D341Med (cell line): ENCODE measurements at regions not wholly inside any gene's neighbourhood (a gene's known extent, or its start where the extent isn't known, plus 50 kb on each side); places are given as distances from the start of the nearest gene placed in this dataset.
A peak's percentile ranks its signal among the peaks of the same experiment; 100 is the strongest.

Experiments used
- DNase-seq: peaks from one replicate; pipeline ENCODE4 v3.0.0; 2012; ENCODE audit warnings: low spot score

DNA sequence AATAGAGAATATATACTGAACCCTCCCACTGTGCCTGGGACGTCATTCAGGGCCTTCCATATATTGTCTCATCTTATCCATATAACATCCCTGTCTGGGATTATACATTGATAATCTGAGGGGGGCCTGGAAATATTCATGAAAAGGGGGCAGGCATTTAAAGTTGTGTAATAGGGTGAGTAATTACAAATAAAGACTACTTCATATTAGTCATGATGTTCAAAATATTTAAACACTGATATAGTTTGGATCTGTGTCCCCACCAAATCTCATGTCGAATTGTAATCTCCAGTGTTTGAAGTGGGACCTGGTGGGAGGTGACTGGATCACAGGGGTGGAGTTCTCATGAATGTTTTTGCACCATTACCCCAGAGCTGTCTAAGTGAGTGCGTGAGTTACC lies 97.8 kb downstream of the AQP9 start:
- no peak for DNase-seq

DNA sequence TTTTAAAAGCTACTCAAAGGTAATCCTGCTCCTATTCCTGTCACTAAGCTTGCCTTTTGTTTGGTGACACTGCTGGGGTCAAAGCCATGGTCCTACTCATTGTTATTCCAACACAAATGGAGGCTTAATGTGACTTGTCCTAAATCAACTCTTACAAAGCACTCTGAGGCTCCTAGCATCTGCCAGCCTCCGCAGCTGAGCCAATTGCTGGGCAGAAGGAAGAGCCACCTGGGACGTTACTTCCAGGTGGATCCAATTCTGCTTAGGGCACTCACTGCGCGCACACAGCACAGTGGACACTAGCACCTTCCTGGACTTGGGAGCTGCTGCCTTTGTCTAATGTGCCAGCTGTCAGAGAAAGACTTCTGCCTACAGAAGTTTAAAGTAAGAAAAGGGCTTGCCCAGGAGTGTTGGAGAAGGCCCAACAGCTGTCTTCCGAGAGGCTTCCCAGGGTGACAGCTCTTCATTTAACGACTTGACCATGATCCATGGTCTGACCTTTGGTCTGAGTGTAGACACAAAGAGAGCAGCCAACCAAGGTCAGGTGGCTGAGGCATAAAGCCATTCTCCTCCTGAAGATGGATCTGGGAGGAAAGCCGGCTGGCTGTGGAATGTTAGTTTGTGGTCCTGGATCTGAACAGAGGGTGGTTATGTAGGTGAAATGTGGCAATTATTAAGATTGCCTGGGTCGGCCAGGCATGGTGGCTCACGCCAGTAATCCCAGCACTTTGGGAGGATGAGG lies 102.2 kb downstream of the AQP9 start:
- DNase-seq: no peak

DNA sequence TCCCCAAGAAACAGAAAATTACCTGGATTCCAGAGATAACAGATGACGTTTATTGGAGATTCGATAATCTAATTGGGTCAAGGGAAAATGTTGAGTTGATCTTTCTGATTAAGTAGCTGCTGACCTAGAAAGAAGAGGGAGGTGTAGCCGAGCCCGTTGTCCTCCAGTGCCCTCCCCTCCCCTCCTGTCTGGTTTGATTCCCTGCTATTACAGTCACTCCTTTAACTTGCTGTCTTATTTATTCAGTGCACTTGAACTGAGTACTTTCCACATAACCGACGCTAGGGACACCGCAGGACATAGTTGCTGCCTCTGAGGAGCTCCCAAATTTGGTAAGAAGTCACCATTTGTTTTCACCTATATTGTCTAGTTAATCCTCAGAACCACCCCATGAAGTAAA lies 103.7 kb downstream of the AQP9 start:
- no peak for DNase-seq

DNA sequence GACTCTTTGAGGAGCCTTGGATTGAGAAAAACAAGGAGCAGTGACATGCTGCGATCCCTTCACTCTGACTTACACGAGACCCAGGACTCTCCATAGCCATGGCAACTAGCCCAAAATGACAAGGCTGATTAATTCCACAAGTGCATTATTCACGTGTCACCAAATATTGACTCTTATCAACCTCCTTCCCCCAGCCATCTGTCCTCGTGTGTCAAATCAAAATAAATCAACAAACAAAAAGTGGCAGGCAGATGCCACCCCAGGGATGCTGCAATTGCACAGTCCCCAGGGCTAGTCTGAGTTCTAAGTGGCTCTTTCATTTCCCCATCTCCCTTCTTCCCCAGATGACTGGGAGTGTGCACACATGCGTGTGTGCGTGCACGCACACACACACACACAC lies 104.9 kb downstream of the AQP9 start:
- no peak for DNase-seq

DNA sequence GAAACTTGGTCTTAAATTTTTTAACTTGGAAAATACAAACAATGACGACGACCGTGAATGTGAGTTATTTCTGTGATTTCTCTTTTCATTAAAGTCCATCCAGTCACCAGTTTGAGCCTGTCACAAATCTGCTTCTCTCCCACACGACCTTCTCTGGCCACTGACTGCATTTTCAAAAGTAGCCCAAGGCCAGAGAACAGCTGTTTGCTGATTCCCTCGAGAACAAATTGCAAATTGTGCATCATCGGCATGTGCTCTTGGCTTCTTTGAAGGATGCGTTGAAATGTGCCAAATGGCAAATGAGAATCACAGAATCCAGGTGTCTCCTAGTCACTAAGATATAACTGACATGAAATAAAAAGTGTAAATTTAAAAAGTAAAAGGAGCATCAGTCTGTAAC lies 106.4 kb downstream of the AQP9 start:
- no peak for DNase-seq

DNA sequence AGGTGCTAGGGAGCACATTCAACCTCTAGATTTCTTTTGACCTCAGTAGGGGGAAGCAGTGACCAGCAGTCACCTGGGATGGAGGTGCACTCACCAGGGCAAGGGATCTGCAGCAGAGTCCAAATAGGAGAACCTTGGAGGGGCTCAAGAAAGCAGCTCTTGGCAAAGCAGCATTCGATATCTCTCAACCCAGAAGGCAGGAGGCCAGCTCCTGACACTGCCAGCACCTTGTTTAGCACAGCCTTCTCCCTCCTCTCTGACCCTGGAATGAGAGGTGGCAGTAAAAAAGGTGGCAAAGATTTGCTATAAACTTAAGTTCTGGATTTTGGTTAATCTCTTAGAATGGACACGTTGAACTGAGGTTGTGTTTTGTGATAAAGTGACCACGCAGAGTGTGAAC lies 107.9 kb downstream of the AQP9 start:
- DNase-seq: no peak

DNA sequence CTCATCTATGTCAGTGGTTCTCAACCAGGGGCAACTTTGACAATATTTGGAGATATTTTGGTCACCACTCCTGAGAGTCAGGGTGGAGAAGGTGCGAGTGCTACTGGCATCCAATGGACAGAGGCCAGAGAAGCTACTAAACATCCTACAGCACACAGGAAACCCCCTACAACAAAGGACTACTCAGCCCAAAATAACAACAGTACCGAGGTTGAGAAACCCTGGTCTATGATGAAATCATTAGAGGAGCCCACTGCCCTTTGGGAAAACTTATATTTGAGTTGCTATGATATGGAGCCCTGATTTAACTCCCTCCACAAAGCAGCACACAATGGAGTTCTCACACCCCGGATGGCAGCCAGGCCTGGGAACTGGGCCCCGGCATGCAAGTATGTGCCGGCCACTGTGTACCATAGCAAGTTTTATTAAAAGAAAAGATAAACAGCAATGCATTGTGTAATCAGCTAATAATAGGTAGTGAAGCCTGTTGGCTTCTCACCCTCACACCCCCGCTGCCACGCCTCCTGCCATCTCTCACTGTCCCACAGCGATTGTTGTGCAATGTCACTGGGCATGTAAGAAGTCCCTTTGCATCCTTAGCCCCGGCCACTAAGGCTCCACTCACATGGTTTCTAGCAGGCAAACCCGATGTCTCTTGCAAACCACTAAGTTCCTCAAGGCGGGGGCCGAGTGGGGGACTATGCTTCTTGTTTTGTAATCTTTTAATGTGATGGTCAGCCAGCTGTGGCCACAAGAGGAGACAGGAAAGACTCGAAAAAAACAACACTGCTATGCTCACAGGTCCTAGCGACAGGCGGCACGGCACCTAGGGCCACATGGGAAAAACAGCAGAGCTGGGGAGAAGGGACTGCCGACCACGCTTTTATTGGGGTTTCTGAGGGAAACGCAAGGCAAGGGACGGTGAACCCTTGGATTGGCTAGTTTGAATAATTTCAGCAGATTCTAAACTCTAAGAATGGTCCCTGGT lies 110.0 kb downstream of the AQP9 start:
- DNase-seq: no peak

DNA sequence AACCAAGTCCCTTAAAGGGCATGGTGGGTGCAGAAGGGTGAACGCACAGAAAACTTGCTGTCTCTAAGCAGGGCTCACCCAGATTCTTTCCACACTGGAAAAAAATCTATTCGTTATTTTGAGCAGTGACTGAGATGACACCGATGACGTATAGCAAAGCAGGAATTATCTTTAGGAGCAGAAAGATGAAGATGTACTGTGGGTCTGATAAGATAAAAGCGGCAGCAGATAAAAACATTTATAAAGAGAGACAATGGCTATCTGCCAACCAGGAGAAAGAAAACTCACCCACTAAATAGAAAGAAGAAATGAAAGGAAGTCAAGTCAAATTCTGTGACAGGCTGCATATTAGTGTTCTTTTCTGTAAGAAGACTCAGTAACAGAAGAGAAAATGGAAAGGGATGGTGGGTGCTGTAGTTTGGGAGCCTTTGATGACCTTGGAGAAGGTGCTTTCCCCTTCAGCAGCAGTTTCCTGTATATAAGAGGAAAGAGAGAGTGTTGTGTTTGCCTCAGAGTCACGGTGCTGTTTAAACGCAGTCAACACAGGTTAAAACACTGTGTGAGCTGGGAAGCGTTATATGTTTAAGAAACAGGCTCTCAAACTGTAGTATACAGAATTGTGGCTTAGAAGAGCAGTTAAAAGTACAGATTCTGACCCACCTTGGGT lies 111.6 kb downstream of the AQP9 start:
- no peak for DNase-seq

DNA sequence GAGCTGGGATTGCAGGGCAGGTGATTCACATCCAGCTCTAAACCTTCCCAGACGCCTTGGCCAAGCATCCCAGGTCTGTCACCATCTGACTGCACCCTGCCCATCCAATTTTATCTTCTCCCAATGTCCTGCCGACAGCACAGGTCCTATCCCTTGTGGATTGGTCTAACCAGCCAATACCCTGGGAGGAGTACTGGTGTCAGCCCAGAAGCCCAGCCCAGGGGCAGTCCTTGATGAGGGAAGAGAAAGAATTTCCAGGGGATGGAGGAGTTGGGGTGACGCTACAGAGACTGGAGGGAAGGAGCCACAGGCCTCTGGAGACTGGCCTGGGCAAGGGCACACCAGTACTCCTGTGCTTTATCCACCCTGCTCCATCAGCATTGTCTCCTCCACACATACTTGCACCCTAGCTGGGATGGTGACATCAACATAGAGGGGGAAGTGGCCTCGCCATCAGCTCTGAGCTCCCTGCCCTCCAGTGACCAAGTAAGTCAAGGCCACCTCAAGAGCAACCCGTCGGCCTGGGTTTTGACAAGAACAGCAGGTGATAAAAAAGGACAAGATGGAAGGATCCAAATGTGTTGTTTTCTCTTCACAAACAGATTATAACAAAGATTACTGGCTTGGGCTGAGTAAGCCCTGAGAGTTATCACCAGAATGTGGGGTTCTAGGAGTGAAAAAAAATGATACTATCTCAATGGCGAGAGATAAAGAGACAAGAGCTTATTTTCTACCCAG lies 114.6 kb downstream of the AQP9 start:
- DNase-seq: no peak

DNA sequence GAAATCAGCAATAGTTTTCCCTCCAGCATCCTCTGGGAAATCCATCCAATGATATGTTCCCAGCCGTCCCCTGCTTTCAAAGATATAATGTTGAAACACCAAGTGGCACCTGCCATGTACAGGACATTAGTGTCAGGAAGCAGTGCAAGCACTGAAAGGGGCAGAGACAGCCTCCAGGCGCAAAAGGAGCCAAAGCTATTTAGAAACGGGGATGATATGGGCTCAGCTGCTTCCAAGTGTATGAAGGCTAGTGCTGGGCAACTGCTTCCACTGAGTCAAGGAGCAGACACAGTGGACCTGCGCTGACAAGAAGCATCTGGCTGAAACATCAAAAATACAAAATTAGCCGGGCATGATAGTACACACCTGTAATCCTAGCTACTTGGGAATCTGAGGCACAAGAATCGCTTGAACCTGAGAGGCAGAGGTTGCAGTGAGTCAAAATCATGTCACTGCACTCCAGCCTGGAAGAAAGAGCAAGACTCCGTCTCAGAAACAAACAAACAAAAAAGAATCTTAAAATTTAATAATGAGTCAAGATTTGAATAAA lies 119.7 kb downstream of the AQP9 start:
- DNase-seq: no peak

DNA sequence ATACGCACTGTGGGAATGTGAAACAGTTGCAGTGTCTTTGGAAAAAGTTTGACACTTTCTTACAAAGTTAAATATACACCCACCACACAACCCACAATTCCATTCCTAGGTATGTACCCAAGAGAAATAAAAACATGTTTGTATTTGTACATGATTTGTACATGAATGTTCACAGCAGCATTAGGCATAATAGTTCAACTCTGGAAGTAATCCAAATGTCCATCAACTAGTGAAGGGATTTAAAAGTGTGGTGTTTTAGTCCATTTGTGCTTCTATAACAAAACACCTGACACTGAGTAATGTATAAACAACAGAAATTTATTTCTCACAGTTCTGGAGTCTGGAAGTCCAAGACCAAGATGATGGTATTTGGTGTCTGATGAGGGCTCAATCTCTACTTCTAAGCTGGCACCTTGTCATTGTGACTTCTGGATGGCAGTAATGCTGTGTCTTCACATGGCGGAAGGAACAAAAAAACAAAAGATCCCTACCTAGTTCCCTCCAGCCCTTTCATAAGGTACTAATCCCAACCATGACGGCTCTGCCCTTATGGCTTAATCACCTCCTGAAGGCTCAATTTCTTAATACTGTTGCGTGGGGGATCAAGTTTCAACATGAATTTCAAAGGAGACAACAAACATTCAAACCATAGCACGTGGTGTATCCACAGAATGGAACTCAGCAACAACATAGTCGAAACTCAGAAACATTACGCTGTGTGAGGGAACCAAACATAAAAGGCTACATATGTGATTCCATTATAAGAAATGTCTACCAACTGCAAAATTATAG lies 120.5 kb downstream of the AQP9 start:
- DNase-seq: no peak

DNA sequence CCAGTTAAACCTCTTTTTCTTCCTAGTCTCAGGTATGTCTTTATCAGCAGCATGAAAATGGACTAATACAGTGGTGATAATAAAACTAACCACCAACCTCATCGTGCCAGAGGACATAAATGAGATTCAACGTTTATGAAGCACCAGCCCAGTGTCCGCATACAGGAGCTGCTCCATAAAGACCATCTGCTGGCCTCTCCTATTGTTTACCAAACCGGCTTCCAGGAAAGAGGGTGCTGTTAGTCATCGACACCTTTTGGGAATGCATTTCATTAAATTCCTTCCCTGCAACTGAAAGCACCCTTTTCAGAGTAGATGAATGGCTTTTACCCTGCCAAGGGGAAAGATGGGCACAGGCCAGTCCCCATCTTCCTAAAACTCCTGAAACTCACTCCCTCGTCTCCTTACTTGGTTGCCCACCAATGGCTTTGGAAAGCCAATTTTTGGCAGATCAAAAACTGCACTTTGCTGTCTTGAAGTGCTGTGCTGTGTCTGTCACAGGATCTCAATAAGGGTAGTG lies 122.1 kb downstream of the AQP9 start:
- no peak for DNase-seq

DNA sequence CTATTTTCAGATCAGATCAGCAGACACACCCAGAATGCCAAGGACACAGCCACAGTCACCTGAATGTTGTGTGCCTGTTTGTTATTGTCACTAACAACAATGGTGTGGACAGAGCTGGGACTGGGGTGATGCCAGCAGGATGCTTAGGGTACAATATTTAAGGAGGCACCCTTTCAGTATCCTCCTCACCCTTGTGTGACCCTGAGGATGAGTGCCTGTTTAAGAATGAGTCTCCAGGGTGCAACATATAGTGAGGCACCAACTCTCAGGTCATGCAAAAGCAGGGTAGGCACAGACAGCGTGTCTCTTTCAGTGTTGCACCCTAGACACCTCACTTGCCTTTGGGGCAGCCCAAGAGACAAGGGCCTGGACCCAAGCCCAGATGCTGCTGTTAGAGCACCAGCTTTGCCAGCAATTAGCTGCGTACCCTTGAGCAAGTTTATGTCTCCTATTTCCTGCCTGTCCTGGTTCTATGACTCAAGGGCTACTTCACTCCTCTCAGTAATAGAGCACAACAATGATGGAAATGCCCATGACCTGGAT lies 122.6 kb downstream of the AQP9 start:
- DNase-seq: no peak

DNA sequence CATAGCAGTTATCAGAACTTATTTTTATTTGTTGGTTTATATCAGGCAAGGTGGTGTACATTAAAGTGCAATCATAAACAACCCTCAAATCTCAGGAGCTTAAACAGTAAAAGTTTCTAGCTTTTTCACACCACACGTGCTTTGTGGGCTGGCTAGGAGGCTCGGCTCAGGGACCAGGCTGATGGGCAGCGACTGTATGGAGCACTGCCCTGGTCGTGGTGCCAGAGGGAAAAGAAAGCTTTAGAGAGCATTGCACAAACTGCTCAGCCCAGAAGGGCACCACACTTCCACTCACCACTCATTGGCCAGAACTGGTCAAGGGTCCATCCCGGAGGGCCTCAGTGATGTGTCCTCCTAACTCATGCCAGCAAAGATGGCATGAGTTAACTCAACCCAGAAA lies 123.2 kb downstream of the AQP9 start:
- no peak for DNase-seq

DNA sequence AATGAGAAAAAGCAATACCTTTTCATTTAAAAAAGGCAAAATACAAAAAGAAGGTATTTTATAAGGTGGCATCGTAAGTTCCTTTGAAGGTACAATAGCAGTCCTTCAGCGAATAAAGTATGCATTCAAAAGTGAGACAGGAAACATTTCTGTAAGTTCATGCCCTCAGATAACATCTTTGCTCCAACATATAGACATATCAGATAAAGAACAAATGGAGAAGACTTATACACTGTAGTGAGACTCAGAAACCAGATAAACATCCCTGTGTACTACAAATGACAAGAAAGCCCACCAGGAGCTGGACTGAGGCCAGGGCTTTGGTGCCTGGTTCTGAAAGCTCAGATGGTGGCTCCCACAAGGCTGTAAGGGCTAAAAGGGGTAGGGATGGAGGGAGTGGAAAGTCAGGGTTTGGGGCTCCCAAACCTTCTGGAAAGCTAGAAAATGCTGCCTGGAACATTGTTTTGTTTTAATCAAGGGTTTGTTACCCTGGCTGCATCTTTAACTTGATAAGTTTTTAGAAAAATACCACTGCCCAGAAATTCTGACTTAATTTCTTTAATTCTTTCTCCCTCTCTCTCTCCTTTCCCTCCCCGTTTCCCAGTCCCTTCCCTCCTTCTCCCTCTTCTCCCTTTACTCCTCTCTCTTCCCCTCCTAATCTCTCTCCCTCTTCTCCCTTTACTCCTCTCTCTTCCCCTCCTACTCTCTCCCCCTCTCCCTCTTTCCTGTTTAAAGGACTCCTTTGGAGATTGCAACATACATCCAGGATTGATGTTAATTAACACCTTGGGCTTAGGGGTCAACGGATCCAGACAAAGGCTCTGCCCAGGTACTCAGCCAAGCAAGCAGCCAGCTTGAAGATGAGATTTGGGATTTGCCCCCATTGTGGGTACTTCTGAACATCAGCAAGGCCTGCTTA lies 126.1 kb downstream of the AQP9 start:
- no peak for DNase-seq

DNA sequence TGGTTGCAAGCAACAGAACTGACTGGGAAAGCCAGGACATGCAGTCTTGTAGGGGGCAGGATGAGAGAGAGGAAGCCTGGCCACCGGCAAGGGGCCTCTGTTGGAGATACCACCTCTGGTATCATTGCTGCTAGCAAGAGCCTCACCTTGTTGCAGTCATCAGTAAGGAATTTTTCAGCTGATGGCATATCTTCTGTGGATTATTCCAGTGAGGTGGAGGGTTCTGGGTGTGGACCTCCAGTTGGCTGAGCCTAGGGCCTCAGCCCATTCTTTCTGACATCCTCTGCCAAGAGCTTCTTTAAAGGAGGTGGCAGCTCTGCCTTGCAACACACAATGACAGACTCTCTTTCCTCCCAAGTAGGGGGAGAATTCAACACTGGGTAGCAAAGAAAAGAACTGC lies 128.9 kb downstream of the AQP9 start:
- no peak for DNase-seq

DNA sequence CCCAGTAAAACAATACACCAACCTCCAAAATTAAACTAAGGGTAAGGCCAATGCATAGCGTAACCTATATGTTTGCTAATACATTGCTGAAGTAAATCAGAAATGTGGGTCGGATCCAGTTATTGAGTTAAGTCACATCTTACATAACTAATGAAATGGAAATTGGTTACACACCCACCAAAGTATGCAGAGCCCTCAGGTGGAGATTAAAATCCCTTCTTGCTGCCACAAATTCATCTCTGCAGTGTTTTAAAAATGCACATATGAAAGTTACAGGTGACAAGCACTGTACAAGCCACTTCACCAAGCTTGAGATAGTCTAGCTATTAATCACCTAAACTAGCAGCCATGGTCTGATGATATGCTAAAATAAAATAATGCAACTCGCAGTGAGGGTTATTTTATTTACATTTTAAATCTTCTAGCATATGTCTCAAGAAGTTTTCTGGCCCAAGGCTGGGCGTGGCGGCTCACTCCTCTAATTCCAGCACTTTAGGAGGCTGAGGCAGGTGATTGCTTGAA lies 130.6 kb downstream of the AQP9 start:
- DNase-seq: no peak

DNA sequence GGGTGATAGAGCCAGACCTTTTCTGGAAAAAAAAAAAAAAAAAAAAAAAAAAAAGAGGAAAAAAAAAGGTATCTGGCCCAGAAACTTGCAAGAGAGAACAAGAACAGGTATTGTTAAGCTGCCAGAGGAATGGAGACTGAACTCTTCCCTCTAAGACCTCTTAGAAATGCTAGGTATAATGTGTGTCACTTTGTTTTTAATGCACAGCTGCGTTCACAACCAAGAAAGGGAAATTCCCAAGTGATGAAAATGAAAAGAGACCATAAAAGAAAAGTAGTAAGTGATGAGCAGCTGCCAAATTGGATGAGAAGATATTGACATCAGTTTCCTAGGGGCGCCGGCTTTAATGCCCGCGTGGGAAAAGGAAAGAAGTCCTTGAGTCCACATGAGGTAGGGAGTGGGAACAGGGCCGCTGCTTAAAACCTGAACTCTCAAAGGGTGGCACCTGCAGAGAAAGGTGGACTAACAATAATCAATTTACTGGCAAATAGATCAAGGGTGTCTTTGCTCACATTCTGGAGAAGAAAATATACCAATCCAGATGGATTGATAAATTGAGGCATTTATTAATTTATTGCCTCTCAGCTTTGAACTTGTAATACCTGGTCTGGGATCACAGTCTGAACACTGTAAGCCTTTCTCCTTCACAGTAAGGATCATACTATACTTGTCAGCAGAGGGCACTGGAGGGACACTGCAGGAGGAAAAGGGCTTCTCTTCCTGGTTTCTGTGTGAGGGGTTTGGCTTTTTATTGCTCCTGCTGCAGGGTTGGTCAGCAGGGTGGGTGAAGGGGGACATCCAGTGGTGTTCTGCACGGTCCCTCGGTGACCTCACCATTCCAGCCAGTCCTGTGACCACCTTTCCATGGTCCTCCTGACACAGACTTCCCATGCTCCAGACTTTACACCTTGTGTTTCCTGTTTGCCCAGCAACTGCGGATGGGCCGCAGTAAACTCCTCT lies 131.6 kb downstream of the AQP9 start:
- peak; percentile 65 for DNase-seq
